Fibroblast of upper back skin (primary cell): ENCODE measurements at regions not wholly inside any gene's neighbourhood (a gene's known extent, or its start where the extent isn't known, plus 50 kb on each side); places are given as distances from the start of the nearest gene placed in this dataset.
"Not testable (repeated sequence)": the region's sequence is repeated elsewhere in the genome, so short reads cannot be mapped to it uniquely, and the experiment has no call there.

ENCODE experiments used
- DNase-seq: peaks from one replicate; pipeline ENCODE4 v3.0.0-alpha.2; 2013

DNA sequence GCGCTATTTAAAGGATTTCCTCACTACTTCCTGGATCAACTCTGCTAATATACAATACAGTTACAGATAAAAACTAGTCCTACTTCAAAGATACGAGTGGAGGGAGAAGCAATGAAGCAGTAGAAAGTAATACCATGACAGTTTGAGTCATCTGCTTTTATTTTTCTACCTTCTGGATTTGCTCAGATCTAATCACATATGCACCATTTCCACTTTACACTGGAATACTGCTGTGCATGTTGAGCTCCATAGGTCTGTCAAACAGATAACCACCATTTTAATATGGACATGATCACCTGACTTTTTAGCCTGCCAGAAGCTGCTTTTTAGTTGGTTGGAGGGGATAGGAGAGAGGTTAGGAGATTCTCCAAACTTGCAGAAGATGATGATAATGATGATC lies 92.5 kb downstream of the MMUT start:
- no peak for DNase-seq

DNA sequence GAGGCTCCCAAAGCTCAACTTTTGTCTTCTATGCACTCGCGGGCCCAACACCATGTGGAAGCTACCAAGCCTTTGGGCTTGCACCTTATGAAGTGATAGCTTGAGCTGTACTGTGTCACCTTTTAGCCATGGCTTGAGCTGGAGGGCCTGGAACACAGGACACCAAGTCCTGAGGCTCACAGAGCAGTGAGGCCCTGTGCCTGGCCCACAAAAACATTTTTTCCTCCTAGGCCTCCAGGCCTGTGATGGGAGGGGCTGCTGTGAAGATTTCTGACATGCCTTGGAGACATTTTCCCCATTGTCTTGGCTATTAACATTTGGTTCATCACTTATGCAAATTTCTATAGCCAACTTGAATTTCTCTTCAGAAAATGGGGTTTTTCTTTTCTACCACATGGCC lies 96.5 kb downstream of the MMUT start:
- DNase-seq = no peak

DNA sequence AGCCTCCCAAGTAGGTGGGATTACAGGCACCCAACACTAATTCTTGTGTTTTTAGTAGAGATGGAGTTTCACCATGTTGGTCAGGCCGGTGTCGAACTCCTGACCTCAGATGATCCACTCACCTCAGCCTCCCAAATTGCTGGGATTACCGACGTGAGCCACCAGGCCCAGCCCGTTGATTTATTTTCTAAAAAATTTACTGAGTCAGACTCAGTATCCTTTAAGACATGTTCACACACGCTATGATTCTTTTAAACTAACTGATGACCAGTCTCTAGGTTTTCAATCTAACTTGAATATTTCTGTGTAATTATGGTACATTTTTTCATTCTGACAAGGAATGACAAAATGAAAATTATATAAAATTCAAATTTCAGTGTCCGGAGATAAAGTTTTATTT lies 114.5 kb downstream of the MMUT start:
- no peak for DNase-seq

DNA sequence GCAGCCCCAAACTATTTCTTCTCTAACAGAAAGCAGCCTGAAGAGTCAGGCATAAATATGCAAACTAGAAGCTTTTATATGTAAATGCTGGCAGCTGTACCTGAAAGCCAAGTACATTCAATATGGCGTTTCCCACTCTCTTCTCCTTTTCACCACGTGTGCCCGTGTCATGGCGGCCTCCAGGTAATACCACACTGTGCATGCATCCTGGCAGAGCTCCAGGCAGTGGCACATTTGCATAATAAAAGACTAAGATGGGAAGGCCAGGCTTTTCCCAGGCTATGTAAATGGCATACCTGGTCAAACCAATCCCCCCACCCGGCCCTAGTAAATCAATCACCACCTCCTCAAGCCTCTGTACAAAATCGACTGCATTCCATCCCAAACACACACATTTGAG lies 120.6 kb downstream of the MMUT start:
- DNase-seq = no peak

DNA sequence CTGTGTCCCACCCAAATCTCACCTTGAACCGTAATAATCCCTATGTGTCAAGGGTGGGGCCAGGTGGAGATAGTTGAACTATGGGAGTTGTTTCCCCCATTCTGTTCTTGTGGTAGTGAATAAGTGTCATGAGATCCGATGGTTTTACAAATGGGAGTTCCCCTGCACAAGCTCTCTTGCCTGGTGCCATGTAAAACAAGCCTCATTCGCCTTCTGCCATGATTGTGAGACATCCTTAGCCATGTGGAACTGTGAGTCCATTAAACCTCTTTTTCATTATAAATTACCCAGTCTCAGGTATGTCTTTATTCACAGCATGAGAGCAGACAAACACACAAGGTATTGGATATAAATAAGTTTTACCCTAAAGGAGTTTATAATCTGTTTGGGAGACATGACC lies 121.2 kb downstream of the MMUT start:
- DNase-seq = no peak

DNA sequence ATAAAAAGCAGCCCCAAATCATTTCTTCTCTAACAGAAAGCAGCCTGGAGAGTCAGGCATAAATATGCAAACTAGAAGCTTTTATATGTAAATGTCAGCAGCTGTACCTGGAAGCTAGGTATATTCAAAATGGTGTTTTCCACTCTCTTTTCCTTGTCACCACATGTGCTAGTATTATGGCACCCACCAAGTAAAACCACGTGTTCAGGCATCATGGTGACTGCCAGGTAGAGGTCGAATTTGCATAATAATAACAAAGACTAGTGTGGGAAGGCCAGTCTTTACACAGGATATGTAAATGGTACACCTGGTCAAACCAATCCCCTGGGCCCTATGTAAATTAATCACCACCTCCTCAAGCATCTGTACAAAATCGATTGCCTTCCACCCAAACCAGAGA lies 124.0 kb downstream of the MMUT start:
- DNase-seq = no peak

DNA sequence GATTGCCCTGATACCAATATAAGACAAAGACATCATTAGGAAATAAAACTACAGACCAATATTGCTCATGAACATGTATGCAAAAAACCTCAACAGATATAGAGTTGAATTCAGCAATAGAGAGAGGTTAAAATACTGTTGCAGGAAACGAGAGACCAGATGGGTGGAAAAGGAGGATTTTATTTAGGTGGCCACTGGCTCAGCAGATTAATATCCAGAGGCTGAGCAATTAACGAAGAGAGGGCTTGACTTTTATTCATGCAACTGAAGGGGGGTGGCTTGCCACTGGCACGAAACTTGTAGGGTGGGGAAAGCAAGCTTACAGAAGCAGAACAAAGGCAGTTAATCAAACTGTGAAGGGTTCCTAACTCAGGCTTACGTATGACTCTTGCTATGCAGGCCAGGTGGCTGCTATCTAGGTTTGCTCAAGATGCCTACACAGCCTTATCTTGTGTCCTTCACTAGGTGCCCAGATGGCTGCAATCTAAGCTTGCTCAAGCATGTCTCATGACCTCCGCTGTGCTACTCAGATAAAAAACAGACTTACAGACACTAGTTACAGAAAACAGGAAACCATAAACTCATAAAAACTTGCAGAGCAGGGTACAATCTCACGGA lies 126.4 kb downstream of the MMUT start:
- no peak for DNase-seq

DNA sequence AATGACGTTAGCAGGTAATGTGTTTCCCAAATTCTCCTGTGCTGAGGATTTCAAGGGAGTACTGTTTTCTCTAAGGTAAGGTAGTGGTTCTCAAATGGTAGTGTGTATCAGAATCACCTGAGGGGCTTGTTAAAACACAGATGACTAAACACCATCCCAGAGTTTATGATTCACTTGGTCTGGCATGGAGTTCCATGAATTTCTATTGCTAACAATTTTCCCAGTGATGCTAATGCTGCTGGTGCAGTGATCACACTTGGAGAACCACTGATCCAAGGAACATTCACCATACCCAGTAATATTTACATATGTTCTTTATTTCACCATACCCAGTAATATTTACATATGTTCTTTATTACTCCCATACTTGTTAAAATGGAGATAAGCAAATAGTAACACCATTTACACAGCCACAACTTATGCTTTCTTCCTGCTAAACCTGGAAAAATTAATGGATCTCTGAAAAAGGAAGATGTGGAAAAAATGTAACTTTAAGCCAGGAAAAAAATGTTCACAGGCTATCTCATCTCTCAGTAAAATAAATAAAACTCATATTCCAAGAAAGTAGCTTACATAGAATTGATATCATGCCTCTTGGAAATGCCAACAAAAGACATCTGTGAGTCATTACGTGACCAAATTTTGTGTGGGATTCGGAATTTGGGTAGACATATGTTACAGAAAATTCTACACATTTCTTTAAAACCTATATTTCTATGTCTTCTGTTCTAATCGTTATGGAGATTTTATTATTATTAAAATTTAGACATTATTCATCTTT lies 129.5 kb downstream of the MMUT start:
- peak; percentile 35 for DNase-seq

DNA sequence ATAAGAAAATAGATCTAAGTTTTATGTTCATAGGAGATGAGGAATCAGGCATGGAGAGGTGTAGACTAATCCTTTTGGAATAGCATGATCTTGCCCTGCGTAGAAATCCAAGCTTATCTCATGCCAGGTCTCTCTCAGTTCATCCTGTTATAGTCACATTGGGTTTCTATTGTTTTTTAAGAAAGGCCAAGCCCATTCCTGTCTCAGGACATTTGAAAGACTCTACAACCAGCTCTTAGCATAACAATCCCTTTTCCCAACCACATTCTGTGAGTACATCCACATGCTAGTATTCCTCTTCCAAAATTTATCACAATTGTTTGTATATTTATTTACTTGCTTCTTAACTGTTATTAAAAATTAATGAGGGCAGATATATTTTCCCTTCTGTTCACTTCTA lies 130.3 kb downstream of the MMUT start:
- DNase-seq = no peak

DNA sequence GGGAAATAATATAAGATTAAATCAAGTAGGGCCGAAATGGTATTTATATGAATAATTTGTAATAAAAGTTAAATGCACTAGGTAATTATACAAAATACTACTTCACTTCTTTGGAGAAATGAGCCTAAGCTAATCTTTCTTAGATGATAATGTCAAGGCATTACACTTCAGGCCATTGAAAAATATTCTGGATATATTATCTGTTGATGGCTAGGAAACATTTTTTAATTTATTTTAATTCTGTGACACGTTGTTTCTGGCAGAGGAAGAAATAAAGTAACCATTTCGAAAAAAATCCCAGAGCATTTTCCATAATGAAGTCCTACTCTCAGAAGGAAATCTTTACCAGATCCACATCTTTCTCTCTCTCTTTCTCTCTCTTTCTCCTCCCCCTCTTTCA lies 133.9 kb downstream of the MMUT start:
- no peak for DNase-seq

DNA sequence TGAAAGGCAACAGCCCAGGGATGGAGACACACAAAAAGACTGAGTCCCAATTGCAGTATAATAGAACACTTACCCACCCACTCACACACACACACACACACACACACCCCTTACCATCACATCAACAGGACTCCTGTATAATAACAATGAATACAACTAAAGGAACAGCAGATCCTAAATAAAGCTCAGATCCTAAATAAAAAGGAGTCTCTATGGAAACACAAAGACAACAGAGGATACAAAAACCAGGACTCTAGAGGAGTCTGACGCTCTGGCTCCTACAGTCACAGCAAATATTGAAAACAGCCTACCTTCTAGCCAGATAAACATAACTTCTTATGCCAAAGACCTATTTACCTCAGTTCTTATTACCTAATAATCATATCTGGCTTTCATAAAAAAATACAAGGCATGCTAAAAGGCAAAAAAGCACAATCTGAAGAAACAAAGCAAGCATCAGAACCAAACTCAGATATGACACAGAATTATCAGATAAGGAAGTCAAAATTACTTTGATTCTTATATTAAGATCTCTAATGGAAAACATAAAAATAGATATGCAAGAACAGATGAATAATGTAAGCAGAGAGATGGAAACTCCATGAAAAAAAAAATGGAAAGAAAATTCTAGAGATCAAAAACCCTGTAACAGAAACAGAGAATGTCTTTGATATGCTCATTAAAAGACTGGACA lies 134.9 kb downstream of the MMUT start:
- no peak for DNase-seq

DNA sequence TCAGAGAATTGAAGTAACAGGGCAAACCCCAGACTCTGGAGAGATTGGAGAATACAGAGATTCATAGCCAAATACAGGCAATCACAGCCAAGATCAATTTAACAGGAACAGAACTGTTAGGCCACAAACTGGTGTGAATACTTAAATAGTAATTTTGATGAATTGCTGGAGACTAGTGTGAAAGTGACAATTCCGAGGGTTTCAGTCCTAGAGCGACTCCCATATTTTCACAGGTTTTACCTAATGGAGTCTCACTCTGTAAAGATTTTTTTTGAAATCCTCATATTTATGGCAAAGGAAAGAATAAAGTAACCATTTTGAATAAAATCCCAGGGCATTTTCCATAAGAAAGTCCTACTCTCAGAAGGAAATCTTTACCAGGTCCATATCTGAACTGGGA lies 135.5 kb downstream of the MMUT start:
- DNase-seq = no peak

DNA sequence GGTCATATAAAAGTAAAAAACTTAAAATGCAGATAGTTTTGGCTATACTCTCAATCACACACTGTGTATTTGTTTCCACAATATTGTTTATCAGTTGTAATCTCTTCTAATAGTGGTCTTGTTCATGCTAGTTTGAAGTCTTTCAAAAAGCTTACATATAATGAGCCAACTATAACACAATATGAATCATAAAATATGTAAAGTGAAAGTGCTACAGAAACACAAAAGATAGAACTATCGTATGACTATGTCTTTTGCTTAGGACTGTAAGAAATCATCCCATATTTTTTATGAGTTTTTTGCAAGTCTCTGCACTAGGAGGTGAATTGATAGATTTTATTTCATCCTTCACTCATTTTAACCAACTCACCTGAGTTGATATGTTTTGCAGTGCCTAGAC lies 136.0 kb downstream of the MMUT start:
- no peak for DNase-seq

DNA sequence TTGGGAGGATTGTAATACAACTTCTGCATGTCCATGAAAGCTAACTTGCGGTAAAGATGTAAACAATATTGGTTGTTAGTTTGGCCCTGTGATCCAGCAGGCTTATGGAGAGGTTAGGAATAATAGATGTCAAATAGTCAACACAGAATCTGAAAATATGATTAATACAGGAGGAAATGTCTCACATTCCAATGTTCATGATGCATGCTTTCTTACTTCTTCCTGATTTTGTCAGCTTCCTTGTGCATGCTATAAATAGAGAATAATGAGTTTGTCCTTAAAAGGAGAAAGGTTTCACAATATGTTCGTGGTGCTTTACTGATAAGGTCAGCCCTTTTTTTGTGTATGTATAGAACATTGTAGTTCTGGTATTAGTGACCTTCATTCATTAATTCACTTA lies 136.7 kb downstream of the MMUT start:
- DNase-seq = peak; percentile 83

DNA sequence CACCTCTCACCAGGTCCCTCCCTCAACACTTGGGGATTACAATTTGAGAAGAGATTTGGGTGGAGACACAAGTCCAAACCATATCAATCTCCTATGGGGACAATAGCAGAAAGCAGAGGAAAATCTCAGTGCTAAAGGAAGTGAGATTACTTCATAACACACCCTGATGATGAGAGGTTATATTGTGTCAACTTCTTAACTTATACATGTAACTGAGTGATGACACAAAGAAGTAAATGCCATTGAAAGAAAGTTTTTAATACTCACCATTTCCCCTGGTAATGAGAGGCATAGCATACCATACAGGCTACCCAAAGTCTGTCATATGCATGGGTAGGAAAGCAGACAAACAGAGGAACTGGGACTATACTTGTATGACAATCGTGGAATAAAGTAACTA lies 137.2 kb downstream of the MMUT start:
- no peak for DNase-seq

DNA sequence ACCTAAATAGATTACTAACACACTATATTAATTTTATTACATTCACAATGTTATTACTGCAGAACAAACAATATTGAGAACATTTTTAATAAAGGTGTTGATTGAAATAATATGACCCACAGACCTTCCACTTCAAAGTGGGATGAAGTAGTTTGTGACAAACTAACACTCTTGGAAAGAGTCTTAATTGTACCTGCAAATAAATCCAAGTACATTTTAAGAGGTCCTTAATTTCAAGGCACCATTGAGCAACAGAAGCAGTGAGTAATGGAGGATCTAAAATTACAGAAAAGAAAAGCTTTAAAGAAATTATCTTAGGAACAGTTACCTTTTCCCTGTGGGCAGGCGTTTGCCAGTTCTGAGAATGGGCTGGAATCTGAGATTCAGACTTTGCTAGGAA lies 140.2 kb downstream of the MMUT start:
- DNase-seq = no peak

DNA sequence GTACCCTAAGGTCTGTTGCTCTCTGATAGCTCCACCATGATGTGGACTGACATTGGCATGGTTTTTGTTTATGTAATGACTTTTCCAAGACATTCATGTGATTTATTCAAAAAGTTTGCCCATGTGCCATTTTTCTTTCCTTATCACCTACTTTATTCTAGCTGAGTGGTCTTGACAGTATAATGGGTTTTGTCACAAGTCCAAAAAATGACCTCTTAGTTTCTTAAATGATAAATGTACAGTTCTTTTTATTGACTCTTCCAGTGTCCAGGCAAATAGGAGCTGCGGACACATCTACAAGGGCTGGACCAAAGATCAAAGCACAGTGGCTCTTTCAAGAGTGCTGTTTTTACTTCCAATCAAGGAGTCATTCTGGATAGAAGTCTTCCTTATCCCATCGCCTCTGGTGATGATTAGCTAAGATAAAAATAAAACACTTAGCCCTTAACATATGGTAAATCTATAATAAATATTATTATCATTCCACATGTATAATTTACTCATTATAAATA lies 141.4 kb downstream of the MMUT start:
- no peak for DNase-seq

DNA sequence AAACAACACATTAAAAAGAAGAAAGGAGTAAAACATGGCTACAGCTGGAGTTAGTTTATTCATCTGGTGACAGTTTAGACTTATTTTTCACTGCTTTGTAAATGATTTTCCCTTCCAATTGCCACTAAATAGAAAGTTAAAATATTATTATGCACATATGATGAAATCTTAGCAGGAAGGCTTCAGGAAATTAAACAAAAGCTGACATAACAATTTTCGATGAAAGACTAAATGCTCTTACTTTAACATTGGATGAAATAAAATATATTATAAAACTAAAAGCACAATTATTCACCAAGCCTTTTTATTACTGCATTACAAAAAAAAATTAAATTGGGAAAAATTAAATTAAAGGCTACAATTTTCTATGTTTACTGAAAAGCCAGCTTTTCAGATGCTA lies 158.0 kb downstream of the MMUT start:
- DNase-seq = no peak

DNA sequence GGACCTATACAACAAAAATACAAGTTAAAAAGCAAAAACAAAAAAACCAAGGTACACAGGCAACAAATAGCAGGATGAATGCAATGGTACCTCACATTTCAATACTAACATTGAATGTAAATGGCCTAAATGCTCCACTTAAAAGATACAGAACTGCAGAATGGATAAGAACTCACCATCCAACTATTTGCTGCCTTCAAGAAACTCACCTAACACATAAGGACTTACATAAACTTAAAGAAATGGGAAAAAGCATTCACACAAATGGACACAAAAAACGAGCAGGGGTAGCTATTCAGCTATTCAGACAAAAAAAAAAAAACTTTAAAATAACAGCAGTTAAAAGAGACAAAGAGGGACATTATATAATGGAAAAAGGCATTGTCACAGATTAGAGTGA lies 158.7 kb downstream of the MMUT start:
- not testable (repeated sequence) for DNase-seq

DNA sequence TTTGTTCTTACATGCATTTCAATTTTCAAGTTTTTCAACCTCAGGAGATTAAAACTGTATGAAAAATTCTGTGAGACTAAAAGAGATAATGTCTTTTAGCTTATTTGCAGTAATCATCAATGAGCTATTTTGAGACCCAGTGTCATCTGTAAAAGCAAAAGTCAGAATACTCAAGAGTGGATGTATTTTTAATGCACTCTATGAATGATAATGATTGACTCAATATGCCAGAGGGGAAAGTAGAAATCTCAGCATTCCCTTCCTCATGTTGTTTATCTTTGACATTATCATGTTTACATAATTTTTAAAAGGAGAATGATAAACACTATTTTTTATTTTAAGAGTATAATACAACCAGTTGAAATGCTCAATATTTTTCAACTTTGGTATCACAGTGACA lies 162.1 kb downstream of the MMUT start:
- DNase-seq = no peak

DNA sequence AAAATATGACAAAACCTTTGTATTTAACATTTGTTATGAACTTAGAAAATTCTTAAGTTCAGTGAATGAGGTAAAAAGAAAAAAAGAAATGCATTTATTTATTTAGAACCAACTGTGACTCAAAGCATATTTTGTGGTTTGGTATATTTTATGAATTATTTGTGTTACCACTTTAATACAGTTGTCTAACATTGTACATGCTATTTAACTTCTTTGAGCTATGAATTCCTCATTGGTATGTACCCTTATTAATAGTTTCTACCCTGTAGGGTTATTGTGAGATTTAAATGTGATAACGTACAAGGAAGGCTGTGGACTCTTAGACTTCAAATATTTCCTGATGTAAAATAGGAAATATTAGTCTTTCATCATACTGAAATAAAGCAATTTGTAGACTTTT lies 162.6 kb downstream of the MMUT start:
- DNase-seq = no peak

DNA sequence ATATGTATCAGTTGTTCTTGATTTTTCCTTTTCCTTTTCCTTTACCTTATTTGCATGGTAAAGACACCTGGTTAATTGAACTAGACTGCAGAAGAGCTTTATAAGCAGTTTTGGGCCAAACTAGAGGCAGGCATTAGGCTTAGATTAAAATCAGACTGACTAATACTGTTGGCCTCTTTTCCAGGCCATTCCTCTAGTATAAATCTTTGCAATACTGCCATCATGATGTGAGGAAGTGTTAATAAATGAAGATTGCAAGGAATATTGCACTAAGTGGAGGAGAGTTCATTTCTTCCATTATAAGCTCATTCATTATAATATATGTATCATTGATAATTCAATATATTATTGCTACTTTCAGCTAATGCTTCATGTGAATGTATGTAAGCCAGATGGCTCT lies 163.8 kb downstream of the MMUT start:
- no peak for DNase-seq

DNA sequence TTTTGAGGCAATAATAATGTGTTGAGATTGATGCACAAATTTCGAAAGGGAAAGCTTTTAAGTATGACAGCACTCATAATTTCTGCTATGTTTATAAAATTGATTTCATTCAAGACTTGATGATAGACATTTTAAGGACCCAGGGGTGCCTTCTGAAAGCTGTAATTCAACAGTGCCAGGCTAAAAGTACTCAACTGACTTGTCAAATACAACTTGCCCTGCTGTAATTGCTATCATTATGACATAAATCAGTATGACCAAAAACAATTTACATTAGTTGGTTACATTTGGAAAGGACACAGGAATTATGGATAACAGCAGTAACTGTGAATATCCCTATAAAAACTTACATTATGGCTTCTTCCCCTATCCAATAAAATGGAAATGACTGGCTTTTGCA lies 178.9 kb downstream of the MMUT start:
- DNase-seq = no peak
